A549 (cell line): ENCODE measurements at regions not wholly inside any gene's neighbourhood (a gene's known extent, or its start where the extent isn't known, plus 50 kb on each side); places are given as distances from the start of the nearest gene placed in this dataset.

ENCODE experiments used
- ATAC-seq, 2 experiments: fragments of 200-7000 bp in 1 of 2; fragments of >200 bp in 1 of 2; cut with Nextera tagmentation in 1 of 2; cut with Tn5 transposase in 1 of 2; 3 replicates each; pipeline versions ENCODE4 v1.8.0 to v1.9.1; 2018 to 2020; ENCODE audit warnings: mild to moderate bottlenecking in 1 of 2, moderate library complexity in 1 of 2
- CTCF ChIA-PET: fragments of 300-600 bp; sonication (Branson Sonifier 250); formaldehyde crosslinking; extraction: SDS; loops from one replicate; lab custom pipeline; 2021; ENCODE audit warnings: antibody characterized with exemption, inconsistent platforms; lab: Yijun Ruan, JAX
- POLR2A ChIA-PET: fragments of 350-600 bp; formaldehyde crosslinking; extraction: SDS; loops from one replicate; lab custom pipeline; 2021; ENCODE audit warnings: antibody characterized with exemption, inconsistent platforms; lab: Yijun Ruan, JAX
- DNase-seq, 2 experiments: peaks; one replicate each; pipeline versions ENCODE4 v3.0.0 to v3.0.0-alpha.2; 2011 to 2016; ENCODE audit warnings: low read depth in 1 of 2, low spot score in 1 of 2
- FAIRE-seq: peaks from 2 replicates; lab custom pipeline; 2011; peaks lifted over from hg19 to GRCh38; lab: Jason Lieb, UNC
- H3K27ac ChIP-seq, 2 experiments: fragments of >200 bp; sonication (Bioruptor Twin); formaldehyde crosslinking; 3 replicates each; pipeline ENCODE4 v1.5.1; 2016 to 2017
- H3K4me1 ChIP-seq: fragments of >200 bp; sonication (Bioruptor Twin); formaldehyde crosslinking; 3 replicates; pipeline ENCODE4 v1.6.1; 2016
- H3K4me2 ChIP-seq: fragments of >200 bp; sonication (Bioruptor Twin); formaldehyde crosslinking; 3 replicates; pipeline ENCODE4 v1.6.1; 2016
- H3K4me3 ChIP-seq: fragments of >200 bp; sonication (Bioruptor Twin); formaldehyde crosslinking; 3 replicates; pipeline ENCODE4 v1.5.1; 2016
- H3K9me3 ChIP-seq: fragments of >200 bp; sonication (Bioruptor Twin); formaldehyde crosslinking; 3 replicates; pipeline ENCODE4 v1.6.1; 2016
- CBX2 ChIP-seq: fragments of 200-600 bp; sonication (generic); IDR thresholded peaks from 2 replicates; pipeline ENCODE4 v1.6.1; 2016; ENCODE audit warnings: low read depth, mild to moderate bottlenecking, borderline replicate concordance
- CBX8 ChIP-seq: fragments of 200-600 bp; sonication (generic); IDR thresholded peaks from 2 replicates; pipeline ENCODE4 v1.6.1; 2016
- CHD2 ChIP-seq: fragments of 150-350 bp; IDR thresholded peaks from 2 replicates; pipeline ENCODE4 v1.6.1; 2014; ENCODE audit warnings: low read length; ENCODE audit not compliant: partially characterized antibody
- EHF ChIP-seq: fragments of 250-450 bp; sonication (Bioruptor Pico); IDR thresholded peaks from 2 replicates; pipeline ENCODE4 v1.5.0; 2020; ENCODE audit warnings: mild to moderate bottlenecking
- EP300 ChIP-seq, 2 experiments: fragments of >200 bp; sonication (Bioruptor Twin); formaldehyde crosslinking; IDR thresholded peaks; 2 replicates in 1 of 2; 3 replicates in 1 of 2; pipeline ENCODE4 v1.6.1; 2016 to 2017
- FOSB ChIP-seq: fragments of 250-450 bp; sonication (Bioruptor Pico); IDR thresholded peaks from 2 replicates; pipeline ENCODE4 v1.5.0; 2020; ENCODE audit warnings: mild to moderate bottlenecking, moderate library complexity
- FOXS1 ChIP-seq: fragments of 250-450 bp; sonication (Bioruptor Pico); IDR thresholded peaks from 2 replicates; pipeline ENCODE4 v1.5.0; 2020; ENCODE audit warnings: mild to moderate bottlenecking, moderate library complexity
- HEYL ChIP-seq: fragments of 250-450 bp; sonication (Bioruptor Pico); IDR thresholded peaks from 2 replicates; pipeline ENCODE4 v1.8.0; 2021; ENCODE audit warnings: mild to moderate bottlenecking, moderate library complexity
- HOXA7 ChIP-seq: fragments of 250-450 bp; sonication (Bioruptor Pico); IDR thresholded peaks from 2 replicates; pipeline ENCODE4 v1.5.0; 2020; ENCODE audit warnings: mild to moderate bottlenecking, moderate library complexity
- JUNB ChIP-seq: fragments of >200 bp; sonication (Bioruptor Twin); formaldehyde crosslinking; IDR thresholded peaks from 2 replicates; pipeline ENCODE4 v1.6.1; 2016
- KDM1A ChIP-seq: fragments of 200-600 bp; sonication (generic); IDR thresholded peaks from 2 replicates; pipeline ENCODE4 v1.6.1; 2016; ENCODE audit warnings: low read depth, mild to moderate bottlenecking
- MAZ ChIP-seq: fragments of 150-350 bp; IDR thresholded peaks from 2 replicates; pipeline ENCODE4 v1.6.1; 2014; ENCODE audit warnings: antibody characterized with exemption, low read depth, low read length, borderline replicate concordance
- NPAS2 ChIP-seq: fragments of 250-450 bp; sonication (Bioruptor Pico); IDR thresholded peaks from 2 replicates; pipeline ENCODE4 v1.8.0; 2022; ENCODE audit warnings: mild to moderate bottlenecking, moderate library complexity, borderline replicate concordance
- NR3C1 ChIP-seq: fragments of >200 bp; sonication (Bioruptor Twin); formaldehyde crosslinking; IDR thresholded peaks from 3 replicates; pipeline ENCODE4 v1.6.1; 2017
- POLR2A ChIP-seq: IDR thresholded peaks from 2 replicates; pipeline ENCODE4 v1.6.1; 2012; ENCODE audit warnings: mild to moderate bottlenecking, low read length
- RARB ChIP-seq: fragments of 250-450 bp; sonication (Bioruptor Pico); IDR thresholded peaks from 2 replicates; pipeline ENCODE4 v1.8.0; 2021; ENCODE audit warnings: mild to moderate bottlenecking, moderate library complexity
- RFX5 ChIP-seq: fragments of 450-650 bp; IDR thresholded peaks from 2 replicates; pipeline ENCODE4 v1.7.1; 2014; ENCODE audit warnings: antibody characterized with exemption, mild to moderate bottlenecking, moderate library complexity
- TFCP2L1 ChIP-seq: fragments of 250-450 bp; sonication (Bioruptor Pico); IDR thresholded peaks from 2 replicates; pipeline ENCODE4 v1.5.0; 2021; ENCODE audit warnings: mild to moderate bottlenecking
- ZFP36 ChIP-seq: fragments of 450-650 bp; IDR thresholded peaks from 2 replicates; pipeline ENCODE4 v1.6.1; 2014; ENCODE audit warnings: borderline replicate concordance; ENCODE audit not compliant: partially characterized antibody
- ZNF302 ChIP-seq: fragments of 250-450 bp; sonication (Bioruptor Pico); IDR thresholded peaks from 2 replicates; pipeline ENCODE4 v1.9.0; 2021; ENCODE audit warnings: inconsistent platforms, mild to moderate bottlenecking, moderate library complexity
- WGBS: methylation state at CpG from one replicate; pipeline ENCODE4 v1.1.6; 2017; ENCODE audit errors: missing lambda C conversion rate; 5-methylcytosine and 5-hydroxymethylcytosine counted together
- TF ChIP-seq, protein P1 (sequence below): fragments of 150-350 bp; IDR thresholded peaks from 2 replicates; pipeline ENCODE4 v1.6.1; 2014; ENCODE audit warnings: low read depth, mild to moderate bottlenecking, low read length
- TF ChIP-seq, protein P2 (sequence below): fragments of >200 bp; sonication (Bioruptor Twin); formaldehyde crosslinking; IDR thresholded peaks from 3 replicates; pipeline ENCODE4 v1.6.1; 2016
- TF ChIP-seq, protein P3 (sequence below): IDR thresholded peaks from 2 replicates; pipeline ENCODE4 v1.6.1; 2012; ENCODE audit warnings: low read depth, borderline replicate concordance
- TF ChIP-seq, protein P4 (sequence below): fragments of >200 bp; sonication (Bioruptor Twin); formaldehyde crosslinking; IDR thresholded peaks from 3 replicates; pipeline ENCODE4 v1.5.1; 2016
- TF ChIP-seq, protein P5 (sequence below): IDR thresholded peaks from 2 replicates; pipeline ENCODE4 v1.6.1; 2012

DNA sequence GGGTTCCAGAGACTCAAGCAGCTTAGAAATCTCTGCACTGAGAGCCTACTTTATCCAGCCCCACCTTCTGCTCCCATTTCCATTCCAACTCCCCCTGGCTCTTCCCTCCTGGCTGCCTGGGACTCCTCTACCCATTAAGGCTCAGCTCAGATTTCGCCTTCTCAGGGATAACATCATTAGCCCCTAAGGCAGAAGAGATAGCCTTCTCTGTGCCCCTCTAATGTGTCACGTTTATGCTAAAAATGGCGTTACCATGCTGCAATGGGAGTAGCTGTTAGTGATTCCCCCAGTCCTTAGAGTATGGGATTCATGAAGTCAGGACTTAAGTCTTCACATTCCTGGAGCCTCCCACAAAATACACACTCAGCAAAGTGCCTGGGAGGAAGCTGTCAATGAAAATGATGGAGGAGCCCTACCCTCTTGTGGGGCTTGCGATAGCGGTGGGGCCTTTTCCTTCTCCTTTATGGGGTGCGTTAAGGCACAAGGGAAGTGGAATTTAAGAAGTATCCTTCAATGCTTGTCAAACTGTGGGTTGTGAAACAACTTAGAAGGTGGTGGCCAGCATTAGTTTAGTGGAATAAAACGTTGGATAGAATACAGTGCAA is 144.7 kb upstream of the COPS8 start (continued):
- TF ChIP-seq, protein P1, sequence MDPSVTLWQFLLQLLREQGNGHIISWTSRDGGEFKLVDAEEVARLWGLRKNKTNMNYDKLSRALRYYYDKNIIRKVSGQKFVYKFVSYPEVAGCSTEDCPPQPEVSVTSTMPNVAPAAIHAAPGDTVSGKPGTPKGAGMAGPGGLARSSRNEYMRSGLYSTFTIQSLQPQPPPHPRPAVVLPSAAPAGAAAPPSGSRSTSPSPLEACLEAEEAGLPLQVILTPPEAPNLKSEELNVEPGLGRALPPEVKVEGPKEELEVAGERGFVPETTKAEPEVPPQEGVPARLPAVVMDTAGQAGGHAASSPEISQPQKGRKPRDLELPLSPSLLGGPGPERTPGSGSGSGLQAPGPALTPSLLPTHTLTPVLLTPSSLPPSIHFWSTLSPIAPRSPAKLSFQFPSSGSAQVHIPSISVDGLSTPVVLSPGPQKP = no peak
- TF ChIP-seq HEYL (CRISPR knock-in tag) = no peak
- no peak for TF ChIP-seq JUNB
- TF ChIP-seq, protein P2, sequence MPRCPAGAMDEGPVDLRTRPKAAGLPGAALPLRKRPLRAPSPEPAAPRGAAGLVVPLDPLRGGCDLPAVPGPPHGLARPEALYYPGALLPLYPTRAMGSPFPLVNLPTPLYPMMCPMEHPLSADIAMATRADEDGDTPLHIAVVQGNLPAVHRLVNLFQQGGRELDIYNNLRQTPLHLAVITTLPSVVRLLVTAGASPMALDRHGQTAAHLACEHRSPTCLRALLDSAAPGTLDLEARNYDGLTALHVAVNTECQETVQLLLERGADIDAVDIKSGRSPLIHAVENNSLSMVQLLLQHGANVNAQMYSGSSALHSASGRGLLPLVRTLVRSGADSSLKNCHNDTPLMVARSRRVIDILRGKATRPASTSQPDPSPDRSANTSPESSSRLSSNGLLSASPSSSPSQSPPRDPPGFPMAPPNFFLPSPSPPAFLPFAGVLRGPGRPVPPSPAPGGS = no peak
- no peak for TF ChIP-seq KDM1A
- TF ChIP-seq ZNF302 (CRISPR knock-in tag) = no peak
- no peak for TF ChIP-seq CHD2

DNA sequence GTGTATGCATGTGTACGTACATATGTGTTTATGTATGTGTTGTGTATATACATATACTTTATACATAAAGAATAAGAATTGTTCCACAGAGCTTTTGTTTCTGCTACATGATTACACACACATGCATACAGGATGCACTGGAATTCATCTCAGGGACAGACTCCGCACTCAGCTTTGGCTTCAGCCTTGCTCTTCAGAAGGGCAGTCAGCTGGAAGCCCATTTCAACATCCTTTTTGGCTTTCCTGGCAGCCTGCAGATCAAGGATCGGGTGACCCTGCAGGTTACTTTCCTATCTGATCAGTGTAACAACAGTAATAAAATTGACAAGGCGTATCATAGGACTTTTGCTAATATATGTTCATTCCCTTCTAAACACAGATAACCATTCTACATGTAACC is 144.1 kb upstream of the COPS8 start:
- DNase-seq (no peak), FAIRE-seq (no peak), ATAC-seq (no peak)
- 71% methylated on average over 4 of the region's 4 CpGs for WGBS
- ChIA-PET POLR2A (no interaction called here), CTCF (interaction anchor here (1.5 kb wide), 1 partner anchor 11 kb away, joined by 3 read pairs; no protein-coding TSS in a partner anchor)
- TF ChIP-seq, protein P1 = no peak
- TF ChIP-seq CBX2 = no peak
- TF ChIP-seq TFCP2L1 (CRISPR knock-in tag) = no peak
- TF ChIP-seq RARB (CRISPR knock-in tag) = no peak
- no peak for TF ChIP-seq NR3C1
- no peak for TF ChIP-seq FOSB (CRISPR knock-in tag)
- Histone ChIP-seq H3K9me3 (no peaks in the 10 kb centered on the region), H3K27ac (no peak overlapping the region), H3K4me3 (no peak overlapping the region), H3K4me2 (no peak overlapping the region), H3K4me1 (no peaks in the 10 kb centered on the region)

DNA sequence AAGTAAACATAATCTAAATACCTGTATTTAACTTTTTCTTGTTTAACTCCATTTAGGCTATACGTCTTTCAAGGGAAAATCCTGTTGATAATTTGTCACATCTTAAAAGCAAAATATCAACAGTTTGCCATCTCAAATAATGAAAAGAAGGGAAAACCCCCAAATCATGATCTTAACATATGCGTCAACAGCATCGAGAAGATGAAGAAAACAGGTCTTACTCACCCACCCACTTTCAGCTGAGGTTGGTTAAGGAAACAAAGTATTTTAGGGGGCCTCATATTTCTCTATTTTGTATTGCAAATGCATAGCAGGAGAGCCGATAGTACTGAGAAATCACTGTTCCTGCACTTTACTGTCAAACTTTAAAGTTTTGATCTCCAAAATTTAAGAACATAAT is 143.1 kb upstream of the COPS8 start:
- FAIRE-seq (no peak), DNase-seq (no peak)
- 59% methylated on average over 4 of the region's 4 CpGs for WGBS
- TF ChIP-seq, protein P2 = no peak
- TF ChIP-seq EP300 (IDR thresholded peaks at IDR 0.05) (no peak), FOXS1 (no peak)
- TF ChIP-seq, protein P3, sequence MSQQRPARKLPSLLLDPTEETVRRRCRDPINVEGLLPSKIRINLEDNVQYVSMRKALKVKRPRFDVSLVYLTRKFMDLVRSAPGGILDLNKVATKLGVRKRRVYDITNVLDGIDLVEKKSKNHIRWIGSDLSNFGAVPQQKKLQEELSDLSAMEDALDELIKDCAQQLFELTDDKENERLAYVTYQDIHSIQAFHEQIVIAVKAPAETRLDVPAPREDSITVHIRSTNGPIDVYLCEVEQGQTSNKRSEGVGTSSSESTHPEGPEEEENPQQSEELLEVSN = no peak
- TF ChIP-seq, all 56 proteins: peak for 0
- ChIA-PET CTCF (interaction anchor here (1.5 kb wide), 1 partner anchor 10 kb away, joined by 3 read pairs; no protein-coding TSS in a partner anchor), POLR2A (no interaction called here)
- ATAC-seq = no peak
- H3K27ac ChIP-seq = no peak overlapping the region
- H3K4me3 ChIP-seq = no peak overlapping the region
- no peak overlapping the region for H3K4me2 ChIP-seq
- no peaks in the 10 kb centered on the region for H3K9me3 ChIP-seq
- no peaks in the 10 kb centered on the region for H3K4me1 ChIP-seq

DNA sequence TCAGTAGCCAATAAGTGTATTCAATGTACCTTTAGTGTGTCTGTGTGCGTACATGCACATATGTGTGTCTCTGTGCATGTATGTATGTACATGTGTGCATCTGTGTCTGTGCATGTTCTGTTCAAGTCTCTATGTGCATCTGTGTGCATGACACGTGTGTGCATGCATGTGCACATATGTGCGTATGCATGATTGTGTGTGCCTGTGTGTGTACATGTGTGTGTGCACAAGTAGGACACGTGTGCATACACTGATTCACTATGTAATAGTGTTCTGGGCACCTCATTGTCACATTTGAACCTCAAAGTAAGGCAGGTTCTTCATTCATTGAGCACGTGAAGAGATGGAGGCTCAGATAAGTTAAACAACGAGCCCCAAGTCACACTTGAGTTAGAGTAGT is 142.6 kb upstream of the COPS8 start:
- Histone ChIP-seq H3K4me2 (no peak overlapping the region), H3K9me3 (no peaks in the 10 kb centered on the region), H3K27ac (no peak overlapping the region), H3K4me1 (no peaks in the 10 kb centered on the region), H3K4me3 (no peak overlapping the region)
- ChIA-PET POLR2A (no interaction called here), CTCF (no interaction called here)
- no peak for ATAC-seq
- 24% methylated on average over 6 of the region's 6 CpGs for WGBS
- DNase-seq = no peak
- no peak for FAIRE-seq
- TF ChIP-seq, protein P4, sequence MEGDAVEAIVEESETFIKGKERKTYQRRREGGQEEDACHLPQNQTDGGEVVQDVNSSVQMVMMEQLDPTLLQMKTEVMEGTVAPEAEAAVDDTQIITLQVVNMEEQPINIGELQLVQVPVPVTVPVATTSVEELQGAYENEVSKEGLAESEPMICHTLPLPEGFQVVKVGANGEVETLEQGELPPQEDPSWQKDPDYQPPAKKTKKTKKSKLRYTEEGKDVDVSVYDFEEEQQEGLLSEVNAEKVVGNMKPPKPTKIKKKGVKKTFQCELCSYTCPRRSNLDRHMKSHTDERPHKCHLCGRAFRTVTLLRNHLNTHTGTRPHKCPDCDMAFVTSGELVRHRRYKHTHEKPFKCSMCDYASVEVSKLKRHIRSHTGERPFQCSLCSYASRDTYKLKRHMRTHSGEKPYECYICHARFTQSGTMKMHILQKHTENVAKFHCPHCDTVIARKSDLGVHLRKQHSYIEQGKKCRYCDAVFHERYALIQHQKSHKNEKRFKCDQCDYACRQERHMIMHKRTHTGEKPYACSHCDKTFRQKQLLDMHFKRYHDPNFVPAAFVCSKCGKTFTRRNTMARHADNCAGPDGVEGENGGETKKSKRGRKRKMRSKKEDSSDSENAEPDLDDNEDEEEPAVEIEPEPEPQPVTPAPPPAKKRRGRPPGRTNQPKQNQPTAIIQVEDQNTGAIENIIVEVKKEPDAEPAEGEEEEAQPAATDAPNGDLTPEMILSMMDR = no peak
- TF ChIP-seq JUNB (no peak), RARB (CRISPR knock-in tag) (no peak), RFX5 (no peak), NPAS2 (CRISPR knock-in tag) (no peak), POLR2A (no peak), HOXA7 (no peak), KDM1A (no peak), MAZ (no peak), NR3C1 (no peak), ZFP36 (no peak), ZNF302 (CRISPR knock-in tag) (no peak), CBX8 (no peak), EHF (no peak)
- TF ChIP-seq, protein P5, sequence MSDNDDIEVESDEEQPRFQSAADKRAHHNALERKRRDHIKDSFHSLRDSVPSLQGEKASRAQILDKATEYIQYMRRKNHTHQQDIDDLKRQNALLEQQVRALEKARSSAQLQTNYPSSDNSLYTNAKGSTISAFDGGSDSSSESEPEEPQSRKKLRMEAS = no peak
